Mesenchymal stem cell (in vitro differentiated cells and primary cell): ENCODE measurements at regions not wholly inside any gene's neighbourhood (a gene's known extent, or its start where the extent isn't known, plus 50 kb on each side); places are given as distances from the start of the nearest gene placed in this dataset.
A peak's percentile ranks its signal among the peaks of the same experiment; 100 is the strongest.

Experiments
- DNase-seq: peaks from one replicate; pipeline ENCODE4 v3.0.0-alpha.2; 2013
- H2AFZ ChIP-seq: one replicate; pipeline ENCODE4 v1.6.1; 2013; ENCODE audit warnings: low read depth, mild to moderate bottlenecking, control low read depth, inconsistent platforms, low read length, moderate library complexity
- H2AK5ac ChIP-seq: 2 replicates; pipeline ENCODE4 v1.6.1; 2013; ENCODE audit warnings: low read length, moderate library complexity, mild to moderate bottlenecking, inconsistent platforms; ENCODE audit not compliant: severe bottlenecking
- H2BK120ac ChIP-seq: one replicate; pipeline ENCODE4 v1.6.1; 2013; ENCODE audit warnings: low read depth, mild to moderate bottlenecking, inconsistent platforms, low read length, moderate library complexity
- H2BK12ac ChIP-seq, 2 experiments: one replicate each; pipeline ENCODE4 v1.6.1; 2013; ENCODE audit warnings: inconsistent platforms in 2 of 2, low read length in 2 of 2, mild to moderate bottlenecking in 2 of 2, moderate library complexity in 2 of 2, control low read depth in 1 of 2
- H2BK15ac ChIP-seq: one replicate; pipeline ENCODE4 v1.6.1; 2013; ENCODE audit warnings: mild to moderate bottlenecking, low read depth, inconsistent platforms; ENCODE audit not compliant: poor library complexity, severe bottlenecking
- H2BK5ac ChIP-seq: 2 replicates; pipeline ENCODE4 v1.6.1; 2013; ENCODE audit warnings: low read depth, mild to moderate bottlenecking, low read length, control low read depth, inconsistent platforms; ENCODE audit not compliant: poor library complexity, severe bottlenecking
- H3K14ac ChIP-seq, 2 experiments: one replicate each; pipeline ENCODE4 v1.6.1; 2013; ENCODE audit warnings: inconsistent platforms in 2 of 2, low read length in 2 of 2, control low read depth in 1 of 2, mild to moderate bottlenecking in 1 of 2, moderate library complexity in 1 of 2
- H3K18ac ChIP-seq, 2 experiments: one replicate each; pipeline ENCODE4 v1.6.1; 2013; ENCODE audit warnings: inconsistent platforms in 2 of 2, low read length in 2 of 2, control low read depth in 1 of 2, low read depth in 1 of 2, mild to moderate bottlenecking in 1 of 2
- H3K23ac ChIP-seq, 2 experiments: one replicate each; pipeline ENCODE4 v1.6.1; 2013; ENCODE audit warnings: inconsistent platforms in 2 of 2, low read length in 2 of 2, mild to moderate bottlenecking in 2 of 2, moderate library complexity in 2 of 2, control low read depth in 1 of 2
- H3K27ac ChIP-seq: 2 replicates; pipeline ENCODE4 v1.5.1; 2013; ENCODE audit warnings: mild to moderate bottlenecking, moderate library complexity, low read length, control low read depth, inconsistent platforms; ENCODE audit not compliant: poor library complexity, severe bottlenecking
- H3K27me3 ChIP-seq, 2 experiments: 2 replicates each; pipeline versions ENCODE4 v1.6.1 to v1.7.0; 2013; ENCODE audit warnings: low read length in 2 of 2, mild to moderate bottlenecking in 2 of 2, moderate library complexity in 2 of 2, control low read depth in 1 of 2, inconsistent platforms in 1 of 2; ENCODE audit not compliant: control insufficient read depth in 1 of 2, insufficient read depth in 1 of 2
- H3K36me3 ChIP-seq, 2 experiments: 2 replicates each; pipeline versions ENCODE4 v1.6.1 to v1.7.0; 2013; ENCODE audit warnings: low read length in 2 of 2, control low read depth in 1 of 2, inconsistent platforms in 1 of 2, low read depth in 1 of 2, mild to moderate bottlenecking in 1 of 2; ENCODE audit not compliant: insufficient read depth in 2 of 2, control insufficient read depth in 1 of 2
- H3K4ac ChIP-seq, 2 experiments: one replicate each; pipeline ENCODE4 v1.6.1; 2013; ENCODE audit warnings: inconsistent platforms in 2 of 2, low read length in 2 of 2, mild to moderate bottlenecking in 2 of 2, moderate library complexity in 2 of 2, control low read depth in 1 of 2, low read depth in 1 of 2
- H3K4me1 ChIP-seq: 2 replicates; pipeline ENCODE4 v1.6.1; 2013; ENCODE audit warnings: low read depth, low read length, control low read depth; ENCODE audit not compliant: control insufficient read depth, insufficient read depth
- H3K4me2 ChIP-seq: 2 replicates; pipeline ENCODE4 v1.6.1; 2013; ENCODE audit warnings: low read length, mild to moderate bottlenecking, inconsistent platforms; ENCODE audit not compliant: poor library complexity, severe bottlenecking
- H3K4me3 ChIP-seq, 2 experiments: 2 replicates each; pipeline versions ENCODE4 v1.5.1 to v1.7.0; 2013; ENCODE audit warnings: low read length in 2 of 2, mild to moderate bottlenecking in 2 of 2, control low read depth in 1 of 2, low read depth in 1 of 2; ENCODE audit not compliant: insufficient read depth in 1 of 2
- H3K79me1 ChIP-seq: replicated peaks from 2 replicates; pipeline ENCODE4 v1.6.1; 2013; ENCODE audit warnings: mild to moderate bottlenecking, control low read depth, low read length, inconsistent platforms; ENCODE audit not compliant: poor library complexity, severe bottlenecking
- H3K9ac ChIP-seq: 2 replicates; pipeline ENCODE4 v1.7.0; 2013; ENCODE audit warnings: mild to moderate bottlenecking, low read length, moderate library complexity
- H3K9me3 ChIP-seq: 2 replicates; pipeline ENCODE4 v1.7.0; 2013; ENCODE audit warnings: mild to moderate bottlenecking, low read length; ENCODE audit not compliant: control insufficient read depth
- H4K8ac ChIP-seq: one replicate; pipeline ENCODE4 v1.6.1; 2013; ENCODE audit warnings: inconsistent platforms, mild to moderate bottlenecking, low read length, moderate library complexity
- H4K91ac ChIP-seq: one replicate; pipeline ENCODE4 v1.6.1; 2013; ENCODE audit warnings: mild to moderate bottlenecking, low read length, inconsistent platforms
- WGBS: methylation state at CpG from one replicate; pipeline ENCODE4 v1.1.7; 2013; ENCODE audit warnings: mixed read lengths; 5-methylcytosine and 5-hydroxymethylcytosine counted together

DNA sequence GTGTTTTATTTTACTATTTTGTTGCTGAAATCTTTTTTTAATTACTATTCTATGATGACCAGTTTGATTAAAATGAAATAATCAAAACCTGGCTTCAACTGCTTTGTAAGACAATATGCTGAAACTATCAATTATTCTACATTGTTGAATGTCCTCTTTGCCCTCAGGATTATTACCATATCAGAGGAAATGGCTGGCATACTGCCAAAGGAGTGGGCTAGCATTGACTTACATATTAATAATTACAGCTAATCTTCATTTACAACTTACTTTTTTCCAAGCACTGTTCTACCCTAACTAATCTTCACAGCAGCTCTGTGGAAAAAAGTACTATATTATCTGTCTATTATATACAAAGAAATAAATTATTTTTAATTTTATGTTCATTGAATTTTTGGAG lies 560.5 kb downstream of the BCKDHB start:
- Histone ChIP-seq H2AFZ (no peak overlapping the region), H2BK5ac (no peak overlapping the region), H3K27me3 (no peaks in the 10 kb centered on the region), H2BK15ac (no peak overlapping the region), H3K4me2 (no peak overlapping the region), H3K27ac (no peak overlapping the region), H3K14ac (no peak overlapping the region), H2BK12ac (no peak overlapping the region), H2AK5ac (no peak overlapping the region), H3K4me3 (no peak overlapping the region), H3K36me3 (no peaks in the 10 kb centered on the region), H2BK120ac (no peak overlapping the region), H3K18ac (no peak overlapping the region), H4K91ac (no peak overlapping the region), H3K79me1 (no peaks in the 10 kb centered on the region), H3K9me3 (no peaks in the 10 kb centered on the region), H3K4ac (no peak overlapping the region), H3K4me1 (no peaks in the 10 kb centered on the region), H4K8ac (no peak overlapping the region), H3K23ac (no peak overlapping the region), H3K9ac (no peak overlapping the region)
- no peak for DNase-seq

DNA sequence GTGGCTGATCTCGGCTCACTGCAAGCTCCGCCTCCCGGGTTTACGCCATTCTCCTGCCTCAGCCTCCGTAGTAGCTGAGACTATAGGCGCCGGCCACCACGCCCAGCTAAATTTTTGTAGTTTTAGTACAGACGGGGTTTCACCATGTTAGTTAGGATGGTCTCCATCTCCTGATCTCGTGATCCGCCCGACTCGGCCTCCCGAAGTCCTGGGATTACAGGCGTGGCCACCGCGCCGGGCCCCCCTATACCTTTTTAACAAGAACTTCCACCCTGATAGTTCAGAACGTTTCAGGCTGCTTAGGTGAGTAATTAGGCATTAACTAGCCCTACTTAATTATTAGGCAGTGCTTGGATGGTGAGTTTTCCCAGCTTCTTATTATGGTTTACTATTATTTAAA lies 552.5 kb downstream of the BCKDHB start:
- no peak overlapping the region for H3K4ac ChIP-seq
- H3K14ac ChIP-seq: no peak overlapping the region
- H3K9me3 ChIP-seq: no peaks in the 10 kb centered on the region
- H3K4me3 ChIP-seq: no peak overlapping the region
- WGBS: 97% methylated on average over 14 of the region's 19 CpGs
- no peaks in the 10 kb centered on the region for H3K36me3 ChIP-seq
- no peak overlapping the region for H2BK120ac ChIP-seq
- DNase-seq: no peak
- H2BK15ac ChIP-seq: no peak overlapping the region
- H3K27me3 ChIP-seq: no peaks in the 10 kb centered on the region
- H3K27ac ChIP-seq: no peak overlapping the region
- no peak overlapping the region for H3K23ac ChIP-seq
- H3K79me1 ChIP-seq: no peaks in the 10 kb centered on the region
- no peak overlapping the region for H4K91ac ChIP-seq
- no peak overlapping the region for H2BK12ac ChIP-seq
- no peak overlapping the region for H4K8ac ChIP-seq
- H3K4me2 ChIP-seq: no peak overlapping the region
- H2AK5ac ChIP-seq: no peak overlapping the region
- no peak overlapping the region for H2BK5ac ChIP-seq
- no peak overlapping the region for H2AFZ ChIP-seq
- H3K18ac ChIP-seq: no peak overlapping the region
- H3K4me1 ChIP-seq: no peaks in the 10 kb centered on the region
- H3K9ac ChIP-seq: no peak overlapping the region

DNA sequence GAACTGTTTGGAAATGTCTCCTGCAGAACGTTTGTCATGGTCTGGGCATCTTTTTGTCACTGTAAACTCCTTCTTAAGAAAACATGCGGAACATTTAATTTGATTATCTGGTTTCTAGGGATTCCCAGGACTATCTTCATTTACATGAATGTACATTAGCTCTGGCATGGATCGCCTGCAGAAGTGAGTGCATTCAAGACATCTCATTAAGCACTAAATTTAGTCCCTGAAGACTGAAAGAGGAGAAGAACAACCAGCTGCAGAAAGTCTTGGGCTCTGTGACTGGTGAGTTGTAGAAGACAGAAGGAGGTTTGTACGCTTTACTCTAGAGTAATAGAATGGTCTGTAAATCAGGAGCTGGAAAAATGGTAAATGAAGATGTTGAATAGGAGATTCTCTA lies 540.7 kb downstream of the BCKDHB start:
- Histone ChIP-seq H2AK5ac (no peak overlapping the region), H2BK12ac (no peak overlapping the region), H3K27ac (no peak overlapping the region), H3K9me3 (peaks cover 2% of the 10 kb centered on the region), H3K27me3 (no peaks in the 10 kb centered on the region), H2AFZ (no peak overlapping the region), H3K18ac (peak overlapping the region in 1 of 2 experiments; percentile 12), H3K14ac (no peak overlapping the region), H4K91ac (no peak overlapping the region), H3K36me3 (no peaks in the 10 kb centered on the region), H3K79me1 (no peaks in the 10 kb centered on the region), H2BK120ac (no peak overlapping the region), H4K8ac (no peak overlapping the region), H3K4ac (no peak overlapping the region), H3K9ac (no peak overlapping the region), H2BK5ac (no peak overlapping the region), H3K23ac (no peak overlapping the region), H3K4me2 (no peak overlapping the region), H3K4me3 (no peak overlapping the region), H3K4me1 (no peaks in the 10 kb centered on the region), H2BK15ac (no peak overlapping the region)
- no peak for DNase-seq
- 70% methylated on average over 4 of the region's 4 CpGs for WGBS

DNA sequence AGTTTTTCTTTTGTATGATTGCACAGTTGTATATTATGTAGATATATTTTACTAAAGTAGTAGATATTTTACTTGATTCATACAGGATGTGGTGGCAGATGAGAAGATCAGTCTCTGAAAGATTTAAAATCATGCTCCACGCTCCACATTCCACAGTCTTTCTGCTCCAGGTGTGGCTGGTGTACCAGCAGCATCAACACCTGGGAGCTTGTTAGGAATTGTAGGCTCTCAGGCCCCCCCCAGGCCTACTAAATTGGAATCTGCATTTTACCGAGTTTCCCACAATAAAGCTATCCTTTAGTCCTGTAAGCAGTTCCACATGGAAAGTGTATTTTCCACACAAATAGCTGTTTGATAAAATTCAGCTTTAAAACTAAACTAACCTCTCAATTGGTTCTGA lies 537.4 kb downstream of the BCKDHB start:
- H2AFZ ChIP-seq: no peak overlapping the region
- no peaks in the 10 kb centered on the region for H3K27me3 ChIP-seq
- H2BK15ac ChIP-seq: no peak overlapping the region
- no peak overlapping the region for H2BK120ac ChIP-seq
- peak overlapping the region in 1 of 2 experiments; percentile 54 for H2BK12ac ChIP-seq
- H3K23ac ChIP-seq: no peak overlapping the region
- H3K4me2 ChIP-seq: no peak overlapping the region
- H4K91ac ChIP-seq: no peak overlapping the region
- no peak overlapping the region for H2BK5ac ChIP-seq
- H3K14ac ChIP-seq: no peak overlapping the region
- 100% methylated on average over 2 of the region's 2 CpGs for WGBS
- DNase-seq: no peak
- H3K27ac ChIP-seq: no peak overlapping the region
- H4K8ac ChIP-seq: no peak overlapping the region
- no peak overlapping the region for H2AK5ac ChIP-seq
- no peaks in the 10 kb centered on the region for H3K4me1 ChIP-seq
- H3K4ac ChIP-seq: no peak overlapping the region
- no peak overlapping the region for H3K18ac ChIP-seq
- peaks cover 2% of the 10 kb centered on the region for H3K9me3 ChIP-seq
- H3K4me3 ChIP-seq: no peak overlapping the region
- no peaks in the 10 kb centered on the region for H3K36me3 ChIP-seq
- H3K9ac ChIP-seq: no peak overlapping the region
- H3K79me1 ChIP-seq: no peaks in the 10 kb centered on the region
